Posterior vena cava (tissue), 2 donors: ENCODE measurements at regions not wholly inside any gene's neighbourhood (a gene's known extent, or its start where the extent isn't known, plus 50 kb on each side); places are given as distances from the start of the nearest gene placed in this dataset.

Experiments used
- DNase-seq: peaks from one replicate; pipeline ENCODE4 v3.0.0-alpha.2; 2020; ENCODE audit warnings: low spot score
- intact Hi-C, 2 donors: fragments of 100-400 bp; cut with DNase I; formaldehyde crosslinking; loops; one replicate each; pipeline versions ENCODE4 v1.14.1 to v1.14.2; 2022 to 2023
- donor health status: DM: yes; HTN: yes; CAD: no.
- donor health status: DM: yes; HTN: yes; CAD: no.

DNA sequence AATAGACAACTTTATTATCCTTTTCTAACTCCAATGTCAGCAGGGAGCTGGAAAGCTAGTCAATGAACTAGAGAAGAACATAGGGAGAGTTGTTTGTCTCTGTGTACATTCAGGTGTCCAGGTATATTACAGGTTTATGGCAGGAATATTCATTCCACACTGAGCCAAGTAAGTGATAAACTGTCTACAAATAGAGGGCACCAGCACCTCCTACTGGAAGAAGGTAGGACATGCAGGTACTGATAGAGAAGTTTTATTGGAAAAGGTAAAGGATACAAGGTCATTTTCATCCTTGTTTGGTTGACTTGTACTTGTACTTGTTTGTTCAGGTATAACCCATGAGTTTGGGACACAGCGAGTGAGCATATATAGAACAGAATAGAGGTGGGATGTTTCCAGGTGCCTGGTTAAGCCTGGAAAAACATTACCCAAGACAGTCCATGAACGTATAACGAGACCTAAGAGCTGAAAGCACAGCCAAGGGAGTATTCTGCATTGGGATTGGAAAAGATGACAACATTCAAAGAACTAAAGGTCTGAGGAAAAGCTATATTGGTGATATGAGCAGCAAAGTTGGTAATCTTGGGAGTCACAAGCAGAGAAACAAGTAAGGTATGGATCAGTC is 61.4 kb upstream of the PPP1R3C start:
- intact Hi-C loops: no loop called here
- DNase-seq: no peak

GRCh38 chr10:91691981-91692380 is 59.1 kb upstream of the PPP1R3C start:
- no peak for DNase-seq
- intact Hi-C loops: no loop called here

- DNase-seq: no peak
- intact Hi-C loops: no loop called here
Measured at GRCh38 chr10:91690996-91691676, 58.3 kb upstream of the PPP1R3C start.

DNA sequence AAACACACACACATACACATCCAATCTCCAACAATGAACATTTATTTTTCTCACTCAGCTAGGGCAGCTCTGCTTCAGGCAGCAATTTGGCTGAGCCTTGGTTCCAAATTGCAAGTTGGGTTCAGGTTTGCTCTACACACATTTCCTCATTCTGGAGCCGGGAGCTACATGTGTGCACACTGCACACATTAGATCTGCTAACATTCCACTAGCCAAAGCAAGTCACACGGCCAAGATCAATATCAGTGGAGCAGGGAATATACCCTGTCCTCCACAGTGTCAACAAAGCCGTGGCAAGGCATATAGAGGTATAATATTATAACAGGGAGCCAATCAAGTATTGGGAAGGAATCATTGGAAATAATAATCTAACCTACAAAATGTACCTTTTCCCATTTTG is 57.5 kb upstream of the PPP1R3C start:
- intact Hi-C loops: no loop called here
- no peak for DNase-seq

DNA sequence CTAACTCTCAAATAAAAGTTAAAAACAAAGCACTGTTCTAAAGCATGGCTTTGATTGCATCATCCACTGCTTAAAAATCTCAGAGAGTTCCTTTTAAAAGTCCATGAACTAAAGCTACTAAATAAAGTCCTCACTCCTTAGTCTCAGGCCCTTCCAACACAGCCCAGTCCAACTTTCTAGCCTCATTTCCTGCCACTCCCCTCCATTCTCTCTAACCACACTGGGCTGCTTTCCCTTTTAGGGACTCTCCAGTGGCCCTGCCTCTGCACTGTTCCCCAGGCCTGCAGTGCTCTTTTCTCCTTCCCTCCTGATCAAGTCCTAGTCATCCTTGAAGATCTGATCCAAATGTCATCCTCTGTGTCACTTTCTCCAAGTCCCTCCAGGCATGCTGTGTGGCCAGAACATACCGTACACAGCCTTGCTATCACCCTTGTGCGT is 56.9 kb upstream of the PPP1R3C start:
- DNase-seq: no peak
- intact Hi-C loops: no loop called here

DNA sequence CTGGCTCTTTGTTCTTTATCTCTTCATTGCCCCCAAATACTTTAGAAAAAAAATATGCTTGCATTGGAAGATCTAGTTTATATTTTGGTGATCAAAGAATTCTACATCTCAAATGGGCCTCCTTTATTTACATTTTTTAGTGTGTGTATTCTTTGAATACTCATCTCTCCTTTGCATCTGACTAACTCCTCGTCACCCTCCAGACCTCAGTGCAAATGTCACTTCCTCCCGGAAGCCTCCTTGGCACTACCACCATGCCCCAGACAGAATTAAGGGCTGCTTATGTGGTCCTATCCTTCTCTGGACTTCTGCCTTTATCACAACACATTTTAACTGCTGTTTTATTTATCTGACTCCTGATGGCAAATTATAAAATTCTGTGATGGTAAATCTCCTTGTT is 52.0 kb upstream of the PPP1R3C start:
- DNase-seq: no peak
- intact Hi-C loops: no loop called here

GRCh38 chr10:91683975-91684374 is 51.1 kb upstream of the PPP1R3C start:
- no peak for DNase-seq
- intact Hi-C loops: no loop called here

GRCh38 chr10:91682912-91683311 is 50.0 kb upstream of the PPP1R3C start:
- intact Hi-C loops: no loop called here
- no peak for DNase-seq
